ENCODE measurements at regions not wholly inside any gene's neighbourhood (a gene's known extent, or its start where the extent isn't known, plus 50 kb on each side); places are given as distances from the start of the nearest gene placed in this dataset.

- H3K9ac ChIP-seq: no peak overlapping the region
- H3K79me2 ChIP-seq: no peaks in the 10 kb centered on the region
- H3K36me3 ChIP-seq (ENCODE audit: control insufficient read depth, insufficient read depth, low read length): no peaks in the 10 kb centered on the region
- H2AFZ ChIP-seq: no peak overlapping the region
- no peak overlapping the region for H3K4me3 ChIP-seq (ENCODE audit: low read depth, low read length)
- H3K4me1 ChIP-seq: peaks cover 4% of the 10 kb centered on the region
- H3K9me3 ChIP-seq (ENCODE audit: control insufficient read depth, low read length): no peaks in the 10 kb centered on the region
- no peaks in the 10 kb centered on the region for H3K27me3 ChIP-seq (ENCODE audit: control insufficient read depth, insufficient read depth, low read length)
- TF ChIP-seq, protein P1, sequence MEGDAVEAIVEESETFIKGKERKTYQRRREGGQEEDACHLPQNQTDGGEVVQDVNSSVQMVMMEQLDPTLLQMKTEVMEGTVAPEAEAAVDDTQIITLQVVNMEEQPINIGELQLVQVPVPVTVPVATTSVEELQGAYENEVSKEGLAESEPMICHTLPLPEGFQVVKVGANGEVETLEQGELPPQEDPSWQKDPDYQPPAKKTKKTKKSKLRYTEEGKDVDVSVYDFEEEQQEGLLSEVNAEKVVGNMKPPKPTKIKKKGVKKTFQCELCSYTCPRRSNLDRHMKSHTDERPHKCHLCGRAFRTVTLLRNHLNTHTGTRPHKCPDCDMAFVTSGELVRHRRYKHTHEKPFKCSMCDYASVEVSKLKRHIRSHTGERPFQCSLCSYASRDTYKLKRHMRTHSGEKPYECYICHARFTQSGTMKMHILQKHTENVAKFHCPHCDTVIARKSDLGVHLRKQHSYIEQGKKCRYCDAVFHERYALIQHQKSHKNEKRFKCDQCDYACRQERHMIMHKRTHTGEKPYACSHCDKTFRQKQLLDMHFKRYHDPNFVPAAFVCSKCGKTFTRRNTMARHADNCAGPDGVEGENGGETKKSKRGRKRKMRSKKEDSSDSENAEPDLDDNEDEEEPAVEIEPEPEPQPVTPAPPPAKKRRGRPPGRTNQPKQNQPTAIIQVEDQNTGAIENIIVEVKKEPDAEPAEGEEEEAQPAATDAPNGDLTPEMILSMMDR (IDR thresholded peaks at IDR 0.05): no peak
- H3K27ac ChIP-seq: no peak overlapping the region
- no peak overlapping the region for H3K4me2 ChIP-seq (ENCODE audit: low read length)
Observed at GRCh38 chr12:75819512-75819911, 212.1 kb downstream of the PHLDA1 start.

GRCh38 chr12:75818863-75819262 is 212.7 kb downstream of the PHLDA1 start:
- H3K27ac ChIP-seq: no peak overlapping the region
- no peaks in the 10 kb centered on the region for H3K79me2 ChIP-seq
- no peak overlapping the region for H3K4me2 ChIP-seq (ENCODE audit: low read length)
- no peak overlapping the region for H3K4me3 ChIP-seq (ENCODE audit: low read depth, low read length)
- H2AFZ ChIP-seq: no peak overlapping the region
- no peaks in the 10 kb centered on the region for H3K27me3 ChIP-seq (ENCODE audit: control insufficient read depth, insufficient read depth, low read length)
- TF ChIP-seq, protein P1 (IDR thresholded peaks at IDR 0.05): no peak
- no peak overlapping the region for H3K9ac ChIP-seq
- no peaks in the 10 kb centered on the region for H3K36me3 ChIP-seq (ENCODE audit: control insufficient read depth, insufficient read depth, low read length)
- H3K9me3 ChIP-seq (ENCODE audit: control insufficient read depth, low read length): no peaks in the 10 kb centered on the region
- H3K4me1 ChIP-seq: peaks cover 4% of the 10 kb centered on the region

- no peak overlapping the region for H3K4me2 ChIP-seq (ENCODE audit: low read length)
Observed at GRCh38 chr12:75816897-75817296, 214.7 kb downstream of the PHLDA1 start.

GRCh38 chr12:75815756-75816155 is 215.8 kb downstream of the PHLDA1 start:
- Histone ChIP-seq H3K9ac (no peak overlapping the region), H3K4me2 (ENCODE audit: low read length) (no peak overlapping the region), H3K27me3 (ENCODE audit: control insufficient read depth, insufficient read depth, low read length) (no peaks in the 10 kb centered on the region), H3K4me1 (peaks cover 4% of the 10 kb centered on the region), H3K36me3 (ENCODE audit: control insufficient read depth, insufficient read depth, low read length) (no peaks in the 10 kb centered on the region), H3K9me3 (ENCODE audit: control insufficient read depth, low read length) (no peaks in the 10 kb centered on the region), H3K79me2 (no peaks in the 10 kb centered on the region), H2AFZ (peak overlapping the region; percentile 21), H3K4me3 (ENCODE audit: low read depth, low read length) (no peak overlapping the region), H3K27ac (no peak overlapping the region)
- TF ChIP-seq, protein P1 (IDR thresholded peaks at IDR 0.05): no peak

More at GRCh38 chr12:75816897-75817296, 214.7 kb downstream of the PHLDA1 start:
- Histone ChIP-seq H3K4me1 (peaks cover 4% of the 10 kb centered on the region), H3K9ac (no peak overlapping the region), H3K4me3 (ENCODE audit: low read depth, low read length) (no peak overlapping the region), H3K27me3 (ENCODE audit: control insufficient read depth, insufficient read depth, low read length) (no peaks in the 10 kb centered on the region), H3K27ac (no peak overlapping the region), H3K36me3 (ENCODE audit: control insufficient read depth, insufficient read depth, low read length) (no peaks in the 10 kb centered on the region), H2AFZ (no peak overlapping the region), H3K9me3 (ENCODE audit: control insufficient read depth, low read length) (no peaks in the 10 kb centered on the region), H3K79me2 (no peaks in the 10 kb centered on the region)
- TF ChIP-seq, protein P1 (IDR thresholded peaks at IDR 0.05): no peak
